Hepatocyte (in vitro differentiated cells): ENCODE measurements at regions not wholly inside any gene's neighbourhood (a gene's known extent, or its start where the extent isn't known, plus 50 kb on each side); places are given as distances from the start of the nearest gene placed in this dataset.

Experiments
- CTCF ChIP-seq: fragments of 200-600 bp; sonication (generic); IDR thresholded peaks from 2 replicates; pipeline ENCODE4 v1.5.1; 2016; ENCODE audit warnings: antibody characterized with exemption, mild to moderate bottlenecking; ENCODE audit not compliant: poor library complexity
- EZH2 ChIP-seq: fragments of 200-600 bp; sonication (generic); IDR thresholded peaks from 2 replicates; pipeline ENCODE4 v1.6.1; 2016; ENCODE audit warnings: antibody characterized with exemption, mild to moderate bottlenecking, borderline replicate concordance
- EZH2phosphoT487 ChIP-seq: fragments of 200-600 bp; sonication (generic); IDR thresholded peaks from one replicate; pipeline ENCODE4 v1.6.1; 2018; ENCODE audit warnings: antibody characterized with exemption, mild to moderate bottlenecking, low read depth, moderate library complexity; ENCODE audit not compliant: unreplicated experiment, severe bottlenecking

DNA sequence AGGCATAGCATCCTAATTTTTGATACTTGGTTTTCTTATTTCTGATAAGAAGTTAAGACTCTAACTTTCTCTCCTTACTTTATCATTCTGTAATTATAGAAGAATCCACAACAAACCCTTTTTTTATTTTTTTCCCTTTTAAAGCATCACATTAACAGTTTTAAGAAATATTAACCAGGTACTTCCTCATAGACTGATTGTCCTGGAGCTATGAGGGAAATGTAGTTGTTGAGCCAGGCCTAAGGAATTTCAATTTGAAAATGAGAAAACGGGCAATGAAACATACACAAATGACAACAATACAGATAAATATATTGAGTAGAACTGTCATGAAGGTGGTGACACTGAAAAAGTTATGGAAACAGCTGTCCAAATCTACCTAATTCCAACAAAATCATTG lies 569.0 kb downstream of the KCNA4 start:
- TF ChIP-seq EZH2phosphoT487 (no peak), CTCF (no peak), EZH2 (no peak)
